ENCODE measurements at regions not wholly inside any gene's neighbourhood (a gene's known extent, or its start where the extent isn't known, plus 50 kb on each side); places are given as distances from the start of the nearest gene placed in this dataset.

GRCh38 chr3:152613851-152614250, 221.1 kb upstream of the P2RY1 start:
- no peaks in the 10 kb centered on the region for H3K9me3 ChIP-seq
- intact Hi-C loops (cut with DNase I), result no loop called here
- no peak for TF ChIP-seq CTCF (IDR thresholded peaks at IDR 0.05)
- no peaks in the 10 kb centered on the region for H3K4me1 ChIP-seq
- DNase-seq (ENCODE audit: low spot score in 2 of 2), result no peak
- H3K4me3 ChIP-seq, result no peak overlapping the region
- H3K36me3 ChIP-seq, result no peaks in the 10 kb centered on the region
- no peak overlapping the region for H3K27ac ChIP-seq
- H3K27me3 ChIP-seq, result no peaks in the 10 kb centered on the region

GRCh38 chr3:152615681-152616080, 219.2 kb upstream of the P2RY1 start:
- H3K27me3 ChIP-seq, result no peaks in the 10 kb centered on the region
- no peak for DNase-seq (ENCODE audit: low spot score in 2 of 2)
- no peak overlapping the region for H3K4me3 ChIP-seq
- H3K36me3 ChIP-seq, result no peaks in the 10 kb centered on the region
- peaks cover 0 to 2% of the 10 kb centered on the region in 2 donors for H3K4me1 ChIP-seq
- no peaks in the 10 kb centered on the region for H3K9me3 ChIP-seq
- intact Hi-C loops (cut with DNase I), result no loop called here
- no peak for TF ChIP-seq CTCF (IDR thresholded peaks at IDR 0.05)
- H3K27ac ChIP-seq, result no peak overlapping the region

- TF ChIP-seq CTCF (IDR thresholded peaks at IDR 0.05), result no peak
- intact Hi-C loops (cut with DNase I), result no loop called here
- DNase-seq (ENCODE audit: low spot score in 2 of 2), result no peak
- no peak overlapping the region for H3K4me3 ChIP-seq
- no peaks in the 10 kb centered on the region for H3K27me3 ChIP-seq
- no peak overlapping the region for H3K27ac ChIP-seq
- peaks cover 3 to 5% of the 10 kb centered on the region in 2 donors for H3K4me1 ChIP-seq
- no peaks in the 10 kb centered on the region for H3K36me3 ChIP-seq
- H3K9me3 ChIP-seq, result no peaks in the 10 kb centered on the region
Measured at GRCh38 chr3:152617609-152618008, 217.3 kb upstream of the P2RY1 start.

- peaks cover 3 to 5% of the 10 kb centered on the region in 2 donors for H3K4me1 ChIP-seq
- no peak for TF ChIP-seq CTCF (IDR thresholded peaks at IDR 0.05)
- no peak overlapping the region for H3K4me3 ChIP-seq
- H3K9me3 ChIP-seq, result no peaks in the 10 kb centered on the region
- H3K27ac ChIP-seq, result no peak overlapping the region
- H3K36me3 ChIP-seq, result no peaks in the 10 kb centered on the region
- H3K27me3 ChIP-seq, result no peaks in the 10 kb centered on the region
- intact Hi-C loops (cut with DNase I), result no loop called here
- no peak for DNase-seq (ENCODE audit: low spot score in 2 of 2)
Measured at GRCh38 chr3:152618529-152618928, 216.4 kb upstream of the P2RY1 start.

GRCh38 chr3:152619691-152620090, 215.2 kb upstream of the P2RY1 start:
- Histone ChIP-seq H3K27ac (no peak overlapping the region), H3K9me3 (no peaks in the 10 kb centered on the region), H3K4me1 (peaks cover 3 to 5% of the 10 kb centered on the region in 2 donors), H3K27me3 (no peaks in the 10 kb centered on the region), H3K36me3 (no peaks in the 10 kb centered on the region), H3K4me3 (no peak overlapping the region)
- DNase-seq (ENCODE audit: low spot score in 2 of 2), result no peak
- TF ChIP-seq CTCF (IDR thresholded peaks at IDR 0.05), result no peak
- intact Hi-C loops (cut with DNase I), result no loop called here

GRCh38 chr3:152620395-152620794, 214.5 kb upstream of the P2RY1 start:
- DNase-seq (ENCODE audit: low spot score in 2 of 2), result no peak
- Histone ChIP-seq H3K9me3 (no peaks in the 10 kb centered on the region), H3K4me3 (no peak overlapping the region), H3K36me3 (no peaks in the 10 kb centered on the region), H3K27me3 (no peaks in the 10 kb centered on the region), H3K4me1 (peaks cover 3 to 5% of the 10 kb centered on the region in 2 donors), H3K27ac (no peak overlapping the region)
- no peak for TF ChIP-seq CTCF (IDR thresholded peaks at IDR 0.05)
- intact Hi-C loops (cut with DNase I), result no loop called here
